K562 (cell line): ENCODE measurements at regions not wholly inside any gene's neighbourhood (a gene's known extent, or its start where the extent isn't known, plus 50 kb on each side); places are given as distances from the start of the nearest gene placed in this dataset.
"Not testable (repeated sequence)": the region's sequence is repeated elsewhere in the genome, so short reads cannot be mapped to it uniquely, and the experiment has no call there.

Source experiments
- ATAC-seq: fragments of 200-7000 bp; cut with Tn5 transposase; 3 replicates; pipeline ENCODE4 v1.9.1; 2020; ENCODE audit warnings: moderate library complexity
- BruUV-seq: library from RNA; stranded (reverse); fragments of 400-500 nt; replicated peaks from 2 replicates; lab custom pipeline; 2021; lab: Mats Ljungman, UMichigan
- CTCF ChIA-PET: fragments of 300-600 bp; formaldehyde crosslinking; extraction: SDS; loops from one replicate; lab custom pipeline; 2021; ENCODE audit warnings: low intra/inter-chr PET ratio; lab: Yijun Ruan, JAX
- POLR2A ChIA-PET: fragments of 300-600, 350-650 bp; sonication (Branson Sonifier 250); formaldehyde crosslinking; extraction: SDS; loops from one replicate; lab custom pipeline; 2021; ENCODE audit warnings: antibody characterized with exemption, inconsistent platforms; lab: Yijun Ruan, JAX
- DNase-seq, 4 experiments: peaks; one replicate each; pipeline versions ENCODE4 v3.0.0 to v3.0.0-alpha.2; 2011 to 2018; ENCODE audit warnings: low spot score in 3 of 4, mixed read lengths in 3 of 4; ENCODE audit errors: extremely low read depth in 1 of 4
- FAIRE-seq: peaks from 2 replicates; lab custom pipeline; 2011; peaks lifted over from hg19 to GRCh38; lab: Jason Lieb, UNC
- H2AFZ ChIP-seq: 2 replicates; pipeline ENCODE4 v1.6.0; 2011; ENCODE audit warnings: low read depth, low read length, control low read depth, inconsistent platforms
- H3K27ac ChIP-seq: fragments of 200-600 bp; 3 replicates; pipeline ENCODE4 v1.8.0; 2011; ENCODE audit warnings: low read depth, mild to moderate bottlenecking, control low read depth, inconsistent platforms, low read length, moderate library complexity, mixed read lengths; ENCODE audit errors: extremely low read depth
- H3K27me3 ChIP-seq, 2 experiments: fragments of 300-600 bp in 1 of 2; 2 replicates in 1 of 2; 3 replicates in 1 of 2; pipeline versions ENCODE4 v1.6.0 to v1.8.0; 2011; ENCODE audit warnings: inconsistent platforms in 2 of 2, low read length in 2 of 2, mild to moderate bottlenecking in 1 of 2, mixed read lengths in 1 of 2, moderate library complexity in 1 of 2; ENCODE audit not compliant: control insufficient read depth in 2 of 2, insufficient read depth in 2 of 2
- H3K36me3 ChIP-seq: fragments of 300-600 bp; 3 replicates; pipeline ENCODE4 v1.8.0; 2011; ENCODE audit warnings: mild to moderate bottlenecking, low read length, inconsistent platforms; ENCODE audit not compliant: control insufficient read depth, insufficient read depth
- H3K4me1 ChIP-seq, 2 experiments: fragments of 200-600 bp in 1 of 2; replicated peaks in 1 of 2; 2 replicates in 1 of 2; 3 replicates in 1 of 2; pipeline versions ENCODE4 v1.5.1 to v1.8.0; 2011; ENCODE audit warnings: inconsistent platforms in 2 of 2, low read length in 2 of 2, mild to moderate bottlenecking in 1 of 2, mixed read lengths in 1 of 2, moderate library complexity in 1 of 2; ENCODE audit not compliant: control insufficient read depth in 2 of 2, insufficient read depth in 2 of 2
- H3K4me2 ChIP-seq: 2 replicates; pipeline ENCODE4 v1.6.1; 2011; ENCODE audit warnings: low read length, control low read depth, inconsistent platforms, mixed read lengths; ENCODE audit not compliant: insufficient read depth
- H3K4me3 ChIP-seq: fragments of 200-600 bp; sonication (generic), shearing (Covaris generic); 2 replicates; pipeline ENCODE4 v1.5.1; 2016; ENCODE audit warnings: control low read depth, inconsistent platforms
- H3K79me2 ChIP-seq: fragments of 200-600 bp; 3 replicates; pipeline ENCODE4 v1.8.0; 2011; ENCODE audit warnings: low read length, inconsistent platforms; ENCODE audit not compliant: control insufficient read depth, insufficient read depth
- H3K9ac ChIP-seq, 2 experiments: 2 replicates each; pipeline versions ENCODE4 v1.6.0 to v1.6.1; 2011; ENCODE audit warnings: low read depth in 2 of 2, low read length in 2 of 2, control low read depth in 1 of 2, inconsistent platforms in 1 of 2, mild to moderate bottlenecking in 1 of 2, mixed read lengths in 1 of 2; ENCODE audit not compliant: insufficient read depth in 1 of 2
- H3K9me1 ChIP-seq: one replicate; pipeline ENCODE4 v1.6.0; 2011; ENCODE audit warnings: inconsistent platforms, mild to moderate bottlenecking, low read length, moderate library complexity; ENCODE audit not compliant: control insufficient read depth, insufficient read depth
- H3K9me3 ChIP-seq: replicated peaks from 2 replicates; pipeline ENCODE4 v1.5.1; 2011; ENCODE audit warnings: low read depth, low read length, inconsistent platforms; ENCODE audit not compliant: control insufficient read depth, insufficient read depth
- H4K20me1 ChIP-seq: replicated peaks from 2 replicates; pipeline ENCODE4 v1.6.1; 2011; ENCODE audit warnings: low read length, inconsistent platforms, mixed read lengths; ENCODE audit not compliant: control insufficient read depth, insufficient read depth
- WGBS: fragments of 100-300 bp; shearing (Covaris generic); methylation state at CpG from one replicate; pipeline ENCODE4 v1.1.6; 2016; ENCODE audit warnings: low coverage, mixed read lengths; ENCODE audit not compliant: insufficient coverage; ENCODE audit errors: missing lambda C conversion rate; 5-methylcytosine and 5-hydroxymethylcytosine counted together
- in situ Hi-C: fragments of 300-500 bp; cut with MboI; formaldehyde crosslinking; loops from 4 replicates; pipeline ENCODE4 v1.15.0; 2018; ENCODE audit warnings: inconsistent platforms, mixed read lengths
- intact Hi-C: fragments of 100-400 bp; cut with micrococcal nuclease; formaldehyde crosslinking; loops from 2 replicates; pipeline ENCODE4 v1.14.2; 2022

DNA sequence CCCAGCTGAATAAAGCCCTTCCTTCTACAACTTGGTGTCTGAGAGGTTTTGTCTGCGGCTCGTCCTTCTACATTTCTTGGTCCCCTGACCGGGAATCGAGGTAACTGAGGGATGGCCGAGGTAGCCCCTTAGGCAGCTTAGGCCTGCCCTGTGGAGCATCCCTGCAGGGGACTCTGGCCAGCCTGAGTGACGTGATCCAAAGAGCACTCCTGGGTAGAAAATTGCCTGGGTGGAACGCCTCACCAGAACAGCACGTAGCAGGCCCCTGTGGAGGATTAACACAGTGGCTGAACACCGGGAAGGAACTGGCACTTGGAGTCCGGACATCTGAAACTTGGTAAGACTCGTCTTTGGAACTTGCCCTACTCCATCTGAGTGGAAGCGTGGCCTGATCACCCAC lies 1078.5 kb upstream of the FAM98A start:
- H3K79me2 ChIP-seq, DNase-seq, FAIRE-seq, H3K4me1 ChIP-seq, BruUV-seq, H3K9ac ChIP-seq, CTCF ChIA-PET, H3K4me3 ChIP-seq, intact Hi-C loops, H3K9me3 ChIP-seq, H2AFZ ChIP-seq, ATAC-seq, H3K4me2 ChIP-seq, in situ Hi-C loops, H3K9me1 ChIP-seq, H4K20me1 ChIP-seq, H3K36me3 ChIP-seq, POLR2A ChIA-PET, H3K27me3 ChIP-seq, H3K27ac ChIP-seq: not testable (repeated sequence)
- WGBS, result 3% methylated on average over 12 of the region's 12 CpGs

DNA sequence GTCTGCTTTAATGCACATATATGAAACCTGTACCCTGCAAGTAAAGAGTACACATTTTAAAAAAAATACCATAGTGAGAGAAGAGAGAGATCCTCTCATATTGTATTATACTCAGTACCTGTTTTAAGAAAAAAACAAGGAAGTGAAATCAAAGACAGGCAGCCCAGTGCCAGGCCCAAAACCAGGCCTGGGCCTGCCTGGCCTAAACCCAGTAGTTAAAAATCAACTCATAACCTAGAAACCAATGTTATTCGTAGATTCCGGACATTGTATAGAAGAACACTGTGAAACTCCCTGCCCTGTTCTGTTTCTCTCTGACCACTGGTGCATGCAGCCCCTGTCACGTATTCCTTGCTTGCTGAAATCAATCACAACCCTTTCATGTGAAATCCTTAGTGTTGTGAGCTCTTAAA lies 1078.0 kb upstream of the FAM98A start:
- intact Hi-C loops, H3K27me3 ChIP-seq, H3K4me2 ChIP-seq, H4K20me1 ChIP-seq, BruUV-seq, H3K36me3 ChIP-seq, H3K4me3 ChIP-seq, H3K79me2 ChIP-seq, FAIRE-seq, H2AFZ ChIP-seq, H3K9ac ChIP-seq, in situ Hi-C loops, DNase-seq, POLR2A ChIA-PET, CTCF ChIA-PET, H3K4me1 ChIP-seq, ATAC-seq, H3K27ac ChIP-seq, H3K9me1 ChIP-seq, H3K9me3 ChIP-seq: not testable (repeated sequence)
- WGBS, result 3% methylated on average over 3 of the region's 3 CpGs
